ENCODE measurements at regions not wholly inside any gene's neighbourhood (a gene's known extent, or its start where the extent isn't known, plus 50 kb on each side); places are given as distances from the start of the nearest gene placed in this dataset.
"Not testable (repeated sequence)": the region's sequence is repeated elsewhere in the genome, so short reads cannot be mapped to it uniquely, and the experiment has no call there.

- no peak for DNase-seq (ENCODE audit: low read depth, low spot score)
- no peak for TF ChIP-seq CTCF (IDR thresholded peaks at IDR 0.05; ENCODE audit: insufficient read depth, low read length, missing control alignments)
Measured at GRCh38 chr15:36156879-36157427, 422.5 kb upstream of the CDIN1 start.

GRCh38 chr15:36160351-36160750, 419.1 kb upstream of the CDIN1 start:
- DNase-seq (ENCODE audit: low read depth, low spot score): no peak
- no peak for TF ChIP-seq CTCF (IDR thresholded peaks at IDR 0.05; ENCODE audit: insufficient read depth, low read length, missing control alignments)
- CTCF ChIA-PET: no interaction called here
- H3K4me3 ChIP-seq (ENCODE audit: low read depth, low read length): no peak overlapping the region
- POLR2A ChIA-PET: no interaction called here

More at GRCh38 chr15:36156879-36157427, 422.5 kb upstream of the CDIN1 start:
- H3K4me3 ChIP-seq (ENCODE audit: low read depth, low read length): no peak overlapping the region
- ChIA-PET POLR2A (no interaction called here), CTCF (no interaction called here)

GRCh38 chr15:36161108-36161507, 418.3 kb upstream of the CDIN1 start:
- ChIA-PET CTCF (no interaction called here), POLR2A (no interaction called here)
- no peak for TF ChIP-seq CTCF (IDR thresholded peaks at IDR 0.05; ENCODE audit: insufficient read depth, low read length, missing control alignments)
- H3K4me3 ChIP-seq (ENCODE audit: low read depth, low read length): no peak overlapping the region
- DNase-seq (ENCODE audit: low read depth, low spot score): no peak

GRCh38 chr15:36161771-36162212, 417.6 kb upstream of the CDIN1 start:
- POLR2A ChIA-PET: no interaction called here

GRCh38 chr15:36163983-36164382, 415.4 kb upstream of the CDIN1 start:
- CTCF ChIA-PET; POLR2A ChIA-PET; DNase-seq (ENCODE audit: low read depth, low spot score); H3K4me3 ChIP-seq (ENCODE audit: low read depth, low read length): not testable (repeated sequence)

More at GRCh38 chr15:36161771-36162212, 417.6 kb upstream of the CDIN1 start:
- H3K4me3 ChIP-seq (ENCODE audit: low read depth, low read length): no peak overlapping the region
- TF ChIP-seq CTCF (IDR thresholded peaks at IDR 0.05; ENCODE audit: insufficient read depth, low read length, missing control alignments): no peak
- peak; percentile 53 for DNase-seq (ENCODE audit: low read depth, low spot score)
- CTCF ChIA-PET: no interaction called here

- no peak for TF ChIP-seq CTCF (IDR thresholded peaks at IDR 0.05; ENCODE audit: insufficient read depth, low read length, missing control alignments)
- POLR2A ChIA-PET: no interaction called here
- no peak overlapping the region for H3K4me3 ChIP-seq (ENCODE audit: low read depth, low read length)
- DNase-seq (ENCODE audit: low read depth, low spot score): no peak
- CTCF ChIA-PET: no interaction called here
Measured at GRCh38 chr15:36172955-36173354, 406.5 kb upstream of the CDIN1 start.

GRCh38 chr15:36175186-36175740, 404.2 kb upstream of the CDIN1 start:
- TF ChIP-seq CTCF (IDR thresholded peaks at IDR 0.05; ENCODE audit: insufficient read depth, low read length, missing control alignments): no peak
- ChIA-PET CTCF (interaction anchor here (1.0 to 2.5 kb wide), 2 partner anchors 16 to 22 kb away, joined by 3 to 5 read pairs; no protein-coding TSS in a partner anchor), POLR2A (no interaction called here)
- H3K4me3 ChIP-seq (ENCODE audit: low read depth, low read length): no peak overlapping the region
- DNase-seq (ENCODE audit: low read depth, low spot score): no peak

Data from AG04449 (cell line).